ENCODE measurements at regions not wholly inside any gene's neighbourhood (a gene's known extent, or its start where the extent isn't known, plus 50 kb on each side); places are given as distances from the start of the nearest gene placed in this dataset.
A peak's percentile ranks its signal among the peaks of the same experiment; 100 is the strongest.

DNA sequence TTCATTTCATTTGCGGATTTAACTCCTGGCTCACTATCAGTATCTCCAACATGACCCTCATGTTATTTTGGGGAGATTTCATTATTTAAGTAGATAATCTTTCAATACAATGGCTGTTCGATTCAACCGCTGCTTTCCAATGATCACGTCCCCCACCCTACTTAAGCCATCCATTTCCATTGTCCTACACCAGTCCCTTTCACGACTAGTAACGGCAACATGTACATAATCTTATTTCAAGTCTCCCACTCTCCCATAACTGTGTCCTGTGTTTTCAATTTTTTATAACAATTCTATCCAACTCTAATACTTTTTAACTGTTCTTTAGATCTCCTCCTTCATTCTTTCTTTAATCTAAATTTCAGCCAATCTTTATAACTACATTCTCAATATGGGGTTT is 890.8 kb upstream of the MAP3K7 start:
- H3K27ac ChIP-seq (ENCODE audit: control insufficient read depth, insufficient read depth, low read length): no peak overlapping the region
- no peaks in the 10 kb centered on the region for H3K9me1 ChIP-seq (ENCODE audit: control insufficient read depth, extremely low read depth, insufficient read depth, low read length)
- dilution Hi-C loops (cut with MboI; ENCODE audit: extremely low pct_ligation_motif_present, low sequenced_read_pairs): no loop called here
- H3K4me3 ChIP-seq (ENCODE audit: control insufficient read depth in 2 of 3, extremely low read depth in 1 of 3, insufficient read depth in 2 of 3, low read depth in 1 of 3, low read length in 3 of 3): no peak overlapping the region
- no peak overlapping the region for H3K4me2 ChIP-seq (ENCODE audit: control insufficient read depth, extremely low read depth, insufficient read depth, low read depth, low read length)
- TF ChIP-seq, protein P1, sequence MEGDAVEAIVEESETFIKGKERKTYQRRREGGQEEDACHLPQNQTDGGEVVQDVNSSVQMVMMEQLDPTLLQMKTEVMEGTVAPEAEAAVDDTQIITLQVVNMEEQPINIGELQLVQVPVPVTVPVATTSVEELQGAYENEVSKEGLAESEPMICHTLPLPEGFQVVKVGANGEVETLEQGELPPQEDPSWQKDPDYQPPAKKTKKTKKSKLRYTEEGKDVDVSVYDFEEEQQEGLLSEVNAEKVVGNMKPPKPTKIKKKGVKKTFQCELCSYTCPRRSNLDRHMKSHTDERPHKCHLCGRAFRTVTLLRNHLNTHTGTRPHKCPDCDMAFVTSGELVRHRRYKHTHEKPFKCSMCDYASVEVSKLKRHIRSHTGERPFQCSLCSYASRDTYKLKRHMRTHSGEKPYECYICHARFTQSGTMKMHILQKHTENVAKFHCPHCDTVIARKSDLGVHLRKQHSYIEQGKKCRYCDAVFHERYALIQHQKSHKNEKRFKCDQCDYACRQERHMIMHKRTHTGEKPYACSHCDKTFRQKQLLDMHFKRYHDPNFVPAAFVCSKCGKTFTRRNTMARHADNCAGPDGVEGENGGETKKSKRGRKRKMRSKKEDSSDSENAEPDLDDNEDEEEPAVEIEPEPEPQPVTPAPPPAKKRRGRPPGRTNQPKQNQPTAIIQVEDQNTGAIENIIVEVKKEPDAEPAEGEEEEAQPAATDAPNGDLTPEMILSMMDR (optimal IDR thresholded peaks at IDR 0.05 in 1 of 3, IDR thresholded peaks at IDR 0.05 in 1 of 3, conservative IDR thresholded peaks at IDR 0.05 in 1 of 3; ENCODE audit: extremely low read depth in 1 of 3, insufficient read depth in 2 of 3, low read length in 3 of 3): no peak
- TF ChIP-seq EZH2 (IDR thresholded peaks at IDR 0.05; ENCODE audit: low read length): no peak
- DNase-seq (ENCODE audit: low read depth, low spot score) (no peak), FAIRE-seq (no peak)
- no peak overlapping the region for H2AFZ ChIP-seq (ENCODE audit: control insufficient read depth, low read length)
- no peaks in the 10 kb centered on the region for H3K9me3 ChIP-seq (ENCODE audit: control insufficient read depth, low read depth, low read length)
- no peaks in the 10 kb centered on the region for H3K27me3 ChIP-seq (ENCODE audit: control insufficient read depth, extremely low read depth, insufficient read depth, low read length)
- H3K9ac ChIP-seq (ENCODE audit: control insufficient read depth, extremely low read depth, insufficient read depth, low read length): no peak overlapping the region
- H3K4me1 ChIP-seq (ENCODE audit: control insufficient read depth, extremely low read depth, insufficient read depth, low read length): peaks cover 4% of the 10 kb centered on the region
- no peaks in the 10 kb centered on the region for H4K20me1 ChIP-seq (ENCODE audit: control insufficient read depth, extremely low read depth, insufficient read depth, low read length)
- no peaks in the 10 kb centered on the region for H3K79me2 ChIP-seq (ENCODE audit: control insufficient read depth, insufficient read depth, low read length)
- H3K36me3 ChIP-seq (ENCODE audit: control insufficient read depth in 2 of 2, extremely low read depth in 1 of 2, insufficient read depth in 2 of 2, low read length in 2 of 2): no peaks in the 10 kb centered on the region

DNA sequence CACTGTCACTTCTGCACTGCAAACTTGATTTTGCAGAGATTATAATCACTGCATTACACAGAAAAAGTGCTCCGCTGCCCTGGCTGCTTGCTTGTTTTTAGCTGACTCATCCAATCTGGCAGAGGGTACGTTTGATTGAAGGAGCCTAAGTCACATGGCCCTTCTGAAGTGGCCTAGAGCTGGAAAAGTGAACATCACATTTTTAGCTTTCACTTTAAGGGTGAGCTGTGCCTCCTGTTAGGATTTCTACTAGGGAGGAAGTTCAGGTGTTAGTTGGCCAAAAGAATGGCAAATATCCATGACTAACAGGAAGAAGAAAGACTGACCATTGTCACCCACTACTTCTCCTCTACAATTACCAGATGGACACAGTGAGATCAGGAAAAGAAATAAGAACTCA is 889.1 kb upstream of the MAP3K7 start:
- no peak for TF ChIP-seq EZH2 (IDR thresholded peaks at IDR 0.05; ENCODE audit: low read length)
- TF ChIP-seq, protein P1 (optimal IDR thresholded peaks at IDR 0.05 in 1 of 3, IDR thresholded peaks at IDR 0.05 in 1 of 3, conservative IDR thresholded peaks at IDR 0.05 in 1 of 3; ENCODE audit: extremely low read depth in 1 of 3, insufficient read depth in 2 of 3, low read length in 3 of 3): no peak
- Histone ChIP-seq H3K9me3 (ENCODE audit: control insufficient read depth, low read depth, low read length) (no peaks in the 10 kb centered on the region), H3K27me3 (ENCODE audit: control insufficient read depth, extremely low read depth, insufficient read depth, low read length) (no peaks in the 10 kb centered on the region), H3K27ac (ENCODE audit: control insufficient read depth, insufficient read depth, low read length) (no peak overlapping the region), H3K9ac (ENCODE audit: control insufficient read depth, extremely low read depth, insufficient read depth, low read length) (no peak overlapping the region), H3K4me1 (ENCODE audit: control insufficient read depth, extremely low read depth, insufficient read depth, low read length) (peaks cover 4% of the 10 kb centered on the region), H3K9me1 (ENCODE audit: control insufficient read depth, extremely low read depth, insufficient read depth, low read length) (no peaks in the 10 kb centered on the region), H3K36me3 (ENCODE audit: control insufficient read depth in 2 of 2, extremely low read depth in 1 of 2, insufficient read depth in 2 of 2, low read length in 2 of 2) (no peaks in the 10 kb centered on the region), H2AFZ (ENCODE audit: control insufficient read depth, low read length) (peak overlapping the region; percentile 60), H3K79me2 (ENCODE audit: control insufficient read depth, insufficient read depth, low read length) (no peaks in the 10 kb centered on the region), H3K4me3 (ENCODE audit: control insufficient read depth in 2 of 3, extremely low read depth in 1 of 3, insufficient read depth in 2 of 3, low read depth in 1 of 3, low read length in 3 of 3) (no peak overlapping the region), H4K20me1 (ENCODE audit: control insufficient read depth, extremely low read depth, insufficient read depth, low read length) (no peaks in the 10 kb centered on the region), H3K4me2 (ENCODE audit: control insufficient read depth, extremely low read depth, insufficient read depth, low read depth, low read length) (no peak overlapping the region)
- dilution Hi-C loops (cut with MboI; ENCODE audit: extremely low pct_ligation_motif_present, low sequenced_read_pairs): no loop called here
- no peak for DNase-seq (ENCODE audit: low read depth, low spot score)
- FAIRE-seq: peak; percentile 39

Data from keratinocyte (primary cell).